ENCODE measurements at regions not wholly inside any gene's neighbourhood (a gene's known extent, or its start where the extent isn't known, plus 50 kb on each side); places are given as distances from the start of the nearest gene placed in this dataset.

DNA sequence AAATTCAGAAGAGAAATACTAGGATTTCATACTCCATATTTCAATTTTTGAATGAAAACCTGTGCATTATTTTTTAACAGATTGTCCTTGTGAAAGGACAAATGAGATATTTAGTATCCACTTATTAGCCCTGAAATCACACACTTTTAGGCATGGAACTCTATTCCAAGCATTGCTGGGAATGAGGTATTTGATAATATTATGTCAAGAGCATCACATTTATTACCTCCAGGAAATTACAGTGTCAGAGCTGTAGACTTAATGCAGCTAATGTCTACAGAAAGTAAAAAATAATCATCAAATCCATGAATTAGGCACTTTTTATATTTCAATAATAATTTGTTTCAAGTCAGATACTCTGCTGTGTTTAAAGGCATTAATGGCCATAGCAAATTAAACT, 753.8 kb downstream of the REEP3 start:
- Mint-ChIP-seq H3K9me3 (no peaks in the 10 kb centered on the region), H3K27ac (no peak overlapping the region), H3K4me1 (no peaks in the 10 kb centered on the region), H3K27me3 (ENCODE audit: low read depth, poor library complexity) (no peaks in the 10 kb centered on the region), H3K4me3 (no peak overlapping the region), H3K36me3 (ENCODE audit: low read depth) (no peaks in the 10 kb centered on the region)
- TF ChIP-seq, protein P1, sequence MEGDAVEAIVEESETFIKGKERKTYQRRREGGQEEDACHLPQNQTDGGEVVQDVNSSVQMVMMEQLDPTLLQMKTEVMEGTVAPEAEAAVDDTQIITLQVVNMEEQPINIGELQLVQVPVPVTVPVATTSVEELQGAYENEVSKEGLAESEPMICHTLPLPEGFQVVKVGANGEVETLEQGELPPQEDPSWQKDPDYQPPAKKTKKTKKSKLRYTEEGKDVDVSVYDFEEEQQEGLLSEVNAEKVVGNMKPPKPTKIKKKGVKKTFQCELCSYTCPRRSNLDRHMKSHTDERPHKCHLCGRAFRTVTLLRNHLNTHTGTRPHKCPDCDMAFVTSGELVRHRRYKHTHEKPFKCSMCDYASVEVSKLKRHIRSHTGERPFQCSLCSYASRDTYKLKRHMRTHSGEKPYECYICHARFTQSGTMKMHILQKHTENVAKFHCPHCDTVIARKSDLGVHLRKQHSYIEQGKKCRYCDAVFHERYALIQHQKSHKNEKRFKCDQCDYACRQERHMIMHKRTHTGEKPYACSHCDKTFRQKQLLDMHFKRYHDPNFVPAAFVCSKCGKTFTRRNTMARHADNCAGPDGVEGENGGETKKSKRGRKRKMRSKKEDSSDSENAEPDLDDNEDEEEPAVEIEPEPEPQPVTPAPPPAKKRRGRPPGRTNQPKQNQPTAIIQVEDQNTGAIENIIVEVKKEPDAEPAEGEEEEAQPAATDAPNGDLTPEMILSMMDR (IDR thresholded peaks at IDR 0.05), result no peak
- DNase-seq, result no peak

DNA sequence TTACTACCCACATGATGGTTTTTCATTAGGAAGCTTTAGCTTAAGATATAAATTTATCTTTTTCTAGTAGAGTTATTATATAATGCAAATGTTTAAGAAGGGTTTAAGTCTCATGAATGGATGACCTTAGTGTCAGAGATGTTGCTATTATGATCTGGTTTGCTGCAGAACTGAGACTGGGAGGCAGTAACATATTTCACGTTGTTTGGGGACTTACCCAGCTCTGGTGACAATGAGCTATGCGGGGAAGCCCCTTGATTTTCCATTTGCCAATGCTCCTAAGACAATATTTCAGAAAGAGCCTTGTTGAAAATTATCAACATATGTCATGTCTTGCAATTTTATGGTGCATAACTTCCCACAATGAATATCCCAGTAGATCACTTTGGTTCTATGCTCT, 754.6 kb downstream of the REEP3 start:
- H3K27ac Mint-ChIP-seq, result no peak overlapping the region
- H3K27me3 Mint-ChIP-seq (ENCODE audit: low read depth, poor library complexity), result no peaks in the 10 kb centered on the region
- TF ChIP-seq, protein P1 (IDR thresholded peaks at IDR 0.05), result no peak
- no peaks in the 10 kb centered on the region for H3K9me3 Mint-ChIP-seq
- H3K4me1 Mint-ChIP-seq, result no peaks in the 10 kb centered on the region
- H3K4me3 Mint-ChIP-seq, result no peak overlapping the region
- H3K36me3 Mint-ChIP-seq (ENCODE audit: low read depth), result no peaks in the 10 kb centered on the region
- no peak for DNase-seq

DNA sequence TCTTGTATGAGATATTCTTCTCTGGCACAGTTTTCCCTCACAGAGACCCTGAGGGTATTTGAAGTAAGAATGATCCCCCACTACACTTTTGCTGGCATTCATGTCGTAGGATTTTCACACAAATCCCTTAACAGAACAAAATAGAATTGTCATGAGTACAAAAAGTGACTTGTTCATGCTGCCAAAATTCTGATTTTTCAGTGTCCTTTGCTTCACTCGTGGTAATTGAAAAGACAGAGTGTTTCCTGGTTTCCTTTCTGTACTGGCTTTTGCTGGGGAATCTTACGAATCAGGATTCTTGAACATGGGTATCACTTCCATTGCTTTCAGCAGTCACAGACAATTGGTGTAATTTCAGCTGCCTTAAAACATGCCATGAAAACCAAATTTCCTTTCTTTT, 756.3 kb downstream of the REEP3 start:
- Mint-ChIP-seq H3K9me3 (no peaks in the 10 kb centered on the region), H3K36me3 (ENCODE audit: low read depth) (no peaks in the 10 kb centered on the region), H3K4me3 (no peak overlapping the region), H3K27ac (no peak overlapping the region), H3K27me3 (ENCODE audit: low read depth, poor library complexity) (no peaks in the 10 kb centered on the region), H3K4me1 (no peaks in the 10 kb centered on the region)
- DNase-seq, result no peak
- TF ChIP-seq, protein P1 (IDR thresholded peaks at IDR 0.05), result no peak

DNA sequence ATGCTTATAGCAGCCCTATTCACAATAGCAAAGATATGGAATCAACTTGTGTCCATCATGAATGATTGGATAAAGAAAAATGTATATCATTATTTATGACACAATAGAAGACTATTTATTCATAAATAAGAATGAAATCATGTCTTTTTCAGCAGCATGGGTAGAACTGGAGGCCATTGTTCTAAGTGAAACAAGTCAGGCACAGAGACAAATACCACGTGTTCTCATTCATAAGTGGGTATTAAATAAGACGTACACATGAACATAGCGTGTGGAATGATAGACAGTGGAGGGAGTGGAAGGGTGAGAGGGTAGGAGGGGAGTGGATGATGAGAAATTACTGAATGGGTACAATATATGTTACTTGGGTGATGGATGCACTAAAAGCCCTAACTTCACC, 762.4 kb downstream of the REEP3 start:
- no peak overlapping the region for H3K4me3 Mint-ChIP-seq
- peaks cover 8% of the 10 kb centered on the region for H3K27me3 Mint-ChIP-seq (ENCODE audit: low read depth, poor library complexity)
- TF ChIP-seq, protein P1 (IDR thresholded peaks at IDR 0.05), result no peak
- no peaks in the 10 kb centered on the region for H3K9me3 Mint-ChIP-seq
- no peak for DNase-seq
- no peaks in the 10 kb centered on the region for H3K36me3 Mint-ChIP-seq (ENCODE audit: low read depth)
- no peaks in the 10 kb centered on the region for H3K4me1 Mint-ChIP-seq
- H3K27ac Mint-ChIP-seq, result no peak overlapping the region

GRCh38 chr10:64286533-64286932, 765.3 kb downstream of the REEP3 start:
- TF ChIP-seq, protein P1 (IDR thresholded peaks at IDR 0.05), result no peak
- Mint-ChIP-seq H3K4me1 (no peaks in the 10 kb centered on the region), H3K27ac (no peak overlapping the region), H3K27me3 (ENCODE audit: low read depth, poor library complexity) (peaks cover 8% of the 10 kb centered on the region), H3K9me3 (no peaks in the 10 kb centered on the region), H3K4me3 (no peak overlapping the region), H3K36me3 (ENCODE audit: low read depth) (no peaks in the 10 kb centered on the region)
- no peak for DNase-seq

- TF ChIP-seq, protein P1 (IDR thresholded peaks at IDR 0.05), result no peak
- H3K36me3 Mint-ChIP-seq (ENCODE audit: low read depth), result no peaks in the 10 kb centered on the region
- no peaks in the 10 kb centered on the region for H3K4me1 Mint-ChIP-seq
- no peak overlapping the region for H3K4me3 Mint-ChIP-seq
- peaks cover 8% of the 10 kb centered on the region for H3K27me3 Mint-ChIP-seq (ENCODE audit: low read depth, poor library complexity)
- H3K27ac Mint-ChIP-seq, result no peak overlapping the region
- H3K9me3 Mint-ChIP-seq, result no peaks in the 10 kb centered on the region
- no peak for DNase-seq
Measured at GRCh38 chr10:64288404-64288803, 767.2 kb downstream of the REEP3 start.
